SK-N-MC (cell line): ENCODE measurements at regions not wholly inside any gene's neighbourhood (a gene's known extent, or its start where the extent isn't known, plus 50 kb on each side); places are given as distances from the start of the nearest gene placed in this dataset.

Experiments
- EZH2 ChIP-seq: fragments of 200-600 bp; sonication (generic); IDR thresholded peaks from one replicate; pipeline ENCODE4 v1.6.1; 2017; ENCODE audit warnings: antibody characterized with exemption
- FOXP2 ChIP-seq: optimal IDR thresholded peaks from 2 replicates; pipeline ENCODE3; 2011; ENCODE audit warnings: mild to moderate bottlenecking, moderate library complexity; ENCODE audit not compliant: insufficient read depth; ENCODE audit errors: extremely low read length, control extremely low read depth
- POLR2AphosphoS5 ChIP-seq: IDR thresholded peaks from 2 replicates; pipeline ENCODE4 v1.6.1; 2012; ENCODE audit warnings: mild to moderate bottlenecking, low read depth, low read length, borderline replicate concordance

- TF ChIP-seq EZH2, result no peak
- no peak for TF ChIP-seq POLR2AphosphoS5
- no peak for TF ChIP-seq FOXP2
Observed at GRCh38 chr12:77401064-77401769, 335.8 kb upstream of the E2F7 start.
